HUES64 (cell line): ENCODE measurements at regions not wholly inside any gene's neighbourhood (a gene's known extent, or its start where the extent isn't known, plus 50 kb on each side); places are given as distances from the start of the nearest gene placed in this dataset.

Source experiments
- H3K27ac ChIP-seq: 2 replicates; pipeline ENCODE4 v1.7.0; 2013; ENCODE audit warnings: low read depth, low read length, inconsistent platforms
- H3K27me3 ChIP-seq: 2 replicates; pipeline ENCODE4 v1.6.1; 2013; ENCODE audit warnings: mild to moderate bottlenecking, low read length; ENCODE audit not compliant: insufficient read depth
- H3K36me3 ChIP-seq: 2 replicates; pipeline ENCODE4 v1.6.1; 2013; ENCODE audit warnings: mild to moderate bottlenecking, low read length; ENCODE audit not compliant: insufficient read depth
- H3K4me1 ChIP-seq: 2 replicates; pipeline ENCODE4 v1.6.1; 2013; ENCODE audit warnings: mild to moderate bottlenecking, low read length, moderate library complexity; ENCODE audit not compliant: insufficient read depth
- H3K4me3 ChIP-seq: 2 replicates; pipeline ENCODE4 v1.5.1; 2013; ENCODE audit warnings: mild to moderate bottlenecking, low read length, moderate library complexity
- H3K9ac ChIP-seq: 2 replicates; pipeline ENCODE4 v1.6.1; 2013; ENCODE audit warnings: mild to moderate bottlenecking, low read depth, low read length
- H3K9me3 ChIP-seq: 2 replicates; pipeline ENCODE4 v1.6.1; 2013; ENCODE audit warnings: low read depth, low read length; ENCODE audit not compliant: insufficient read depth
- WGBS: fragments of 150-250, 120-280 bp; methylation state at CpG from one replicate; pipeline ENCODE4 v1.1.7; 2013; ENCODE audit warnings: missing lambda C conversion rate; 5-methylcytosine and 5-hydroxymethylcytosine counted together

GRCh38 chr10:112030431-112030830 lies 153.1 kb downstream of the GPAM start:
- Histone ChIP-seq H3K36me3 (no peaks in the 10 kb centered on the region), H3K4me1 (no peaks in the 10 kb centered on the region), H3K9me3 (peaks cover 22% of the 10 kb centered on the region), H3K27me3 (no peaks in the 10 kb centered on the region), H3K9ac (no peak overlapping the region), H3K27ac (no peak overlapping the region), H3K4me3 (no peak overlapping the region)
- 92% methylated on average over 2 of the region's 2 CpGs for WGBS

GRCh38 chr10:112039823-112040222 lies 143.7 kb downstream of the GPAM start:
- Histone ChIP-seq H3K27ac (no peak overlapping the region), H3K27me3 (no peaks in the 10 kb centered on the region), H3K36me3 (no peaks in the 10 kb centered on the region), H3K9me3 (0 out of 2 replicates have a peak, but pooled peaks cover 3% of the 10 kb centered on the region), H3K9ac (no peak overlapping the region), H3K4me1 (no peaks in the 10 kb centered on the region), H3K4me3 (no peak overlapping the region)
- 78% methylated on average over 3 of the region's 3 CpGs for WGBS

GRCh38 chr10:112040696-112041095 lies 142.9 kb downstream of the GPAM start:
- Histone ChIP-seq H3K9me3 (0 out of 2 replicates have a peak, but pooled peaks cover under 1% of the 10 kb centered on the region), H3K27me3 (no peaks in the 10 kb centered on the region), H3K27ac (no peak overlapping the region), H3K4me3 (no peak overlapping the region), H3K36me3 (no peaks in the 10 kb centered on the region), H3K9ac (no peak overlapping the region), H3K4me1 (no peaks in the 10 kb centered on the region)
- WGBS, result 98% methylated on average over 3 of the region's 3 CpGs

- Histone ChIP-seq H3K4me1 (no peaks in the 10 kb centered on the region), H3K9me3 (no peaks in the 10 kb centered on the region), H3K9ac (no peak overlapping the region), H3K36me3 (no peaks in the 10 kb centered on the region), H3K27me3 (no peaks in the 10 kb centered on the region), H3K4me3 (no peak overlapping the region), H3K27ac (no peak overlapping the region)
- 84% methylated on average over 3 of the region's 3 CpGs for WGBS
Measured at GRCh38 chr10:112045938-112046337, 137.6 kb downstream of the GPAM start.

- H3K9ac ChIP-seq, result no peak overlapping the region
- no peaks in the 10 kb centered on the region for H3K4me1 ChIP-seq
- H3K27me3 ChIP-seq, result no peaks in the 10 kb centered on the region
- WGBS, result 89% methylated on average over 1 of the region's 2 CpGs
- no peaks in the 10 kb centered on the region for H3K9me3 ChIP-seq
- H3K27ac ChIP-seq, result no peak overlapping the region
- H3K36me3 ChIP-seq, result no peaks in the 10 kb centered on the region
- H3K4me3 ChIP-seq, result no peak overlapping the region
Measured at GRCh38 chr10:112047674-112048073, 135.9 kb downstream of the GPAM start.

GRCh38 chr10:112052166-112052565 lies 131.4 kb downstream of the GPAM start:
- H3K9ac ChIP-seq, result no peak overlapping the region
- 75% methylated on average over 5 of the region's 5 CpGs for WGBS
- H3K9me3 ChIP-seq, result no peaks in the 10 kb centered on the region
- H3K36me3 ChIP-seq, result no peaks in the 10 kb centered on the region
- no peak overlapping the region for H3K4me3 ChIP-seq
- H3K27me3 ChIP-seq, result no peaks in the 10 kb centered on the region
- H3K27ac ChIP-seq, result no peak overlapping the region
- H3K4me1 ChIP-seq, result no peaks in the 10 kb centered on the region

- WGBS, result 90% methylated on average over 1 of the region's 1 CpG
- H3K4me3 ChIP-seq, result no peak overlapping the region
- H3K27ac ChIP-seq, result no peak overlapping the region
- no peaks in the 10 kb centered on the region for H3K27me3 ChIP-seq
- no peak overlapping the region for H3K9ac ChIP-seq
- H3K36me3 ChIP-seq, result no peaks in the 10 kb centered on the region
- H3K9me3 ChIP-seq, result no peaks in the 10 kb centered on the region
- H3K4me1 ChIP-seq, result no peaks in the 10 kb centered on the region
Measured at GRCh38 chr10:112053895-112054294, 129.7 kb downstream of the GPAM start.

- no peak overlapping the region for H3K27ac ChIP-seq
- 95% methylated on average over 5 of the region's 5 CpGs for WGBS
Measured at GRCh38 chr10:112054516-112054915, 129.0 kb downstream of the GPAM start.

GRCh38 chr10:112057072-112057471 lies 126.5 kb downstream of the GPAM start:
- no peaks in the 10 kb centered on the region for H3K27me3 ChIP-seq
- no peak overlapping the region for H3K4me3 ChIP-seq
- no peaks in the 10 kb centered on the region for H3K36me3 ChIP-seq
- no peak overlapping the region for H3K27ac ChIP-seq
- no peaks in the 10 kb centered on the region for H3K9me3 ChIP-seq
- 100% methylated on average over 2 of the region's 2 CpGs for WGBS
- H3K4me1 ChIP-seq, result no peaks in the 10 kb centered on the region
- H3K9ac ChIP-seq, result no peak overlapping the region

More at GRCh38 chr10:112054516-112054915, 129.0 kb downstream of the GPAM start:
- no peaks in the 10 kb centered on the region for H3K9me3 ChIP-seq
- H3K36me3 ChIP-seq, result no peaks in the 10 kb centered on the region
- H3K27me3 ChIP-seq, result no peaks in the 10 kb centered on the region
- H3K4me1 ChIP-seq, result no peaks in the 10 kb centered on the region
- H3K4me3 ChIP-seq, result no peak overlapping the region
- H3K9ac ChIP-seq, result no peak overlapping the region

GRCh38 chr10:112059220-112059619 lies 124.3 kb downstream of the GPAM start:
- Histone ChIP-seq H3K36me3 (no peaks in the 10 kb centered on the region), H3K9me3 (no peaks in the 10 kb centered on the region), H3K27ac (no peak overlapping the region), H3K4me3 (no peak overlapping the region), H3K4me1 (no peaks in the 10 kb centered on the region), H3K27me3 (no peaks in the 10 kb centered on the region), H3K9ac (no peak overlapping the region)
- 89% methylated on average over 4 of the region's 6 CpGs for WGBS

GRCh38 chr10:112071596-112072133 lies 111.9 kb downstream of the GPAM start:
- no peaks in the 10 kb centered on the region for H3K4me1 ChIP-seq
- no peak overlapping the region for H3K27ac ChIP-seq
- no peaks in the 10 kb centered on the region for H3K9me3 ChIP-seq
- no peak overlapping the region for H3K4me3 ChIP-seq
- no peak overlapping the region for H3K9ac ChIP-seq
- H3K36me3 ChIP-seq, result no peaks in the 10 kb centered on the region
- H3K27me3 ChIP-seq, result no peaks in the 10 kb centered on the region
- 84% methylated on average over 2 of the region's 2 CpGs for WGBS

GRCh38 chr10:112078003-112078402 lies 105.6 kb downstream of the GPAM start:
- no peaks in the 10 kb centered on the region for H3K9me3 ChIP-seq
- 86% methylated on average over 1 of the region's 1 CpG for WGBS
- peaks cover 7% of the 10 kb centered on the region for H3K4me1 ChIP-seq
- H3K9ac ChIP-seq, result no peak overlapping the region
- no peak overlapping the region for H3K4me3 ChIP-seq
- no peaks in the 10 kb centered on the region for H3K27me3 ChIP-seq
- H3K27ac ChIP-seq, result no peak overlapping the region
- H3K36me3 ChIP-seq, result no peaks in the 10 kb centered on the region
